Fibroblast of villous mesenchyme (primary cell): ENCODE measurements at regions not wholly inside any gene's neighbourhood (a gene's known extent, or its start where the extent isn't known, plus 50 kb on each side); places are given as distances from the start of the nearest gene placed in this dataset.
A peak's percentile ranks its signal among the peaks of the same experiment; 100 is the strongest.

ENCODE experiments used
- DNase-seq: peaks from one replicate; pipeline ENCODE4 v3.0.0-alpha.2; 2010; ENCODE audit warnings: low read depth
- H3K4me3 ChIP-seq: 2 replicates; pipeline ENCODE4 v1.5.1; 2011; ENCODE audit warnings: low read depth, mild to moderate bottlenecking, low read length
- CTCF ChIP-seq: IDR thresholded peaks from 2 replicates; pipeline ENCODE4 v1.5.1; 2012; ENCODE audit warnings: low read depth, mild to moderate bottlenecking, low read length; ENCODE audit not compliant: insufficient read depth

GRCh38 chr5:2696156-2696807 is 55.2 kb downstream of the IRX2 start:
- TF ChIP-seq CTCF, result no peak
- DNase-seq, result no peak
- H3K4me3 ChIP-seq, result no peak overlapping the region

DNA sequence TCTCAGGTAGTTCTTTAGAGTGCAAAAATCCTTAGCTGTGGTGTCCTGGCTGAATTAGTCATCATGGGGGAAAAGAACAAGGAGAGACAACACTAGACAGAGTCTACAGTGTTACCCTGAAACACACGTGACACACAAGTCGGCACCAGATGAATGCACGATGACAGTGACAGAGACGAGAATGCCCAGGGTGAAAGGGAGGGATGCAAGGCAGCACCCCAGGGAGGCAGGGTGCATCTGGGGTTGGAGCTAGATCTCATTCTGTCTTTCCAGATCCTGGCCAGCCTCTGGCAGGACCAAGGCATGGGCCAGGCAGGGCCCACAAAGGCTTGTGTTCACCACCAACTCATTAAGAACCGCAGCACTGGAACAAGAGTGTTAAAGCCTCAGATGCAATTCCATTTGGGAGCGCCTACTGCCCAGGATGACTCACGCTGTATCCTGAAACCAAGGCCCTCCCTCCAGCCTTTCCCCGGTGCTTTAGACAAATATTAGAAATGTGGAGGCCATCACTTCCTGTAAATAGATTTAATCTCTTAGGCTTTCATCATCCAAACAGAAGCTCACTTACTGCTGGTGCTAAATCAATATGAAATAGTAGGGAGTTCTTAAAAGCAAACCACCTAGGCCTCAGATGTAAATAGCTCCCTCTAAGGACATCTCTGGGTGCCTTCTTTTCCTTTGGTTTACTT is 56.1 kb downstream of the IRX2 start:
- peak; percentile 4 for DNase-seq
- TF ChIP-seq CTCF, result no peak

DNA sequence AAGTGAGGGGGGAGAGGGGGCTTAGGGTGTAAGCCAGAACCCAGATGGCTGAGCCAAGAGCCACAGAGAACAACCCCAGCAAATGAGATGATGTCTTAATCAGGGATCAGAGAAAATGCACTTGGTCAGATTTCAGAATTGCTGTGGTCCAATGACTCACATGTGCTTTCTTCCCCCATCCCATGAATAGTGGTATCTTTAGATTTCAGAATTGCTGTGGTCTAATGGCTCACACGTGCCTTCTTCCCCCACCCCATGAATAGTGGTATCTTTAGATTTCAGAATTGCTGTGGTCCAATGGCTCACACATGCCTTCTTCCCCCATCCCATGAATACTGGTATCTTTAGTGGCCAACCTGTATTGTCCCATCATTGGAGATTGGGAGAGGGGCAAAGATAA is 59.9 kb downstream of the IRX2 start:
- TF ChIP-seq CTCF, result no peak
- no peak for DNase-seq
- H3K4me3 ChIP-seq, result no peak overlapping the region

More for the DNA sequence above, 56.1 kb downstream of the IRX2 start:
- no peak overlapping the region for H3K4me3 ChIP-seq

DNA sequence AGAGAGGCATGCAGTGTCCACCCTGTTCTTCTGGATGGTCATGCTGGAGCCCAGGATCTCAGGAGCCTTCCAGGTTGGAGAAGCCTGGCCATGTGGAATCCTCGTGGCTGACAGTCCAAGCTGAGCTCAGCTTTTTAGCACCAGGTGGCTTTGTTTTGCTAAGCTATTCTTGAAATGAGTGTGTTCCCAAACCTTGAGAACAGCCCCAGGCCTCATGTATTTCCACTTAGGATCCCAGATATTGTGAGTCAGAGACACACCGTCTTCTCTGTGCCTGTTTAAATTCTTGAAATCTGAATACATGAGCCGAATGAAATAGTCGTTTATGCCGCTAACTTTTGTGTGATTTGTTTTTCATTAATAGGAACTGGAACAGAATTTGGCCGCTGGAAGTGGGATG is 61.2 kb downstream of the IRX2 start:
- no peak for DNase-seq
- no peak for TF ChIP-seq CTCF
- no peak overlapping the region for H3K4me3 ChIP-seq

DNA sequence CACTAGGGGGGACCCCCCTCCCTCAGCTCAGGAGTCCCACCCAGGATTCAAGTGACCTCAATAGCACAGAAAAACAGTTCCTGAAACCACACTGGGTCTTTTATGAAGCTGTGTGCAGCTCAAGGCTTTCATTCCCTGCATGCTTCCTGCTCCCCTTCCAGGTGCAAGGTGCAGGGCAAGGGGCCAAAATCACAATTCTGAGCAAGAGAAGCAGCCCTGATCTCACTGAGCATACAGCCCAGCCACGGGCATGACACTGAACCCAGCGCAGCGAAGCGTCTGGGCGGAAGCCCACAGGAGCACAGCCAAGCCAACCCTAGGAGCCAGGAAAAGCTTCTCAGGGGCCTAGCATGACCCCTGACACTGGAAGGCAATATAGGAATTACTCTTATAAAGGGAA is 62.9 kb downstream of the IRX2 start:
- H3K4me3 ChIP-seq, result no peak overlapping the region
- no peak for DNase-seq
- TF ChIP-seq CTCF, result no peak

- DNase-seq, result no peak
- TF ChIP-seq CTCF, result no peak
- H3K4me3 ChIP-seq, result no peak overlapping the region
These were observed 63.7 kb downstream of the IRX2 start for GRCh38 chr5:2687746-2688145.
